NCI-H1694 (cell line): ENCODE measurements at regions not wholly inside any gene's neighbourhood (a gene's known extent, or its start where the extent isn't known, plus 50 kb on each side); places are given as distances from the start of the nearest gene placed in this dataset.
A peak's percentile ranks its signal among the peaks of the same experiment; 100 is the strongest.
"Not testable (repeated sequence)": the region's sequence is repeated elsewhere in the genome, so short reads cannot be mapped to it uniquely, and the experiment has no call there.

Source experiments
- DNase-seq: peaks from one replicate; lab custom pipeline; 2025; lab: John Stamatoyannopoulos, UW

DNA sequence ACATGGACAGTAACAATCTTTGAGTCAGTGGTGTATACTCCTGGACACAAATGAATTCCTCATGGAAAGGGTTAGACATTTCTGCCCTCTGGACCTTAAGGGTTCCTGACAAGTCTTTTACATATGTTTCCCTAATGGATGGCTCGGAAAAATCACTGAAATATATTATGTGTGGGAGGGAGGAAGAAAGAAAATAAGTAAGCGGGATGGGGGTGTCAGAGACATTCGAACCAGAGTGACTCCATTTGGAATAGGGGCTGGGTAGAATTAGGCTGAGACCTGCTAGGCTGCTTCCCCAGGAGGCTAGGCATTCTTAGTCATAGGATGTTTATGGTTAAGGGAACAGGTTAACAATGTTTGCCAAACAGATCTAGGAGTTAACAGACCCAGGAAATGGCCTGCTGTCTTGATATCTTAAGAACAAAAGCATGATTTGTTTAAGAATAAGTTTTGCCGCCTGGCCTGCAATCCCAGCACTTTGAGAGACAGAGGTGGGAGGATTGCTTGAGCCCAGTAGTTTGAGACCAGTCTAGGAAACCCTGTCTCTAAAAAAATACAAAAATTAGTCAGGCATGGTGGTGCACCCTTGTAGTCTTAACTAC is 1241.7 kb downstream of the TYW1 start:
- DNase-seq: no peak

DNA sequence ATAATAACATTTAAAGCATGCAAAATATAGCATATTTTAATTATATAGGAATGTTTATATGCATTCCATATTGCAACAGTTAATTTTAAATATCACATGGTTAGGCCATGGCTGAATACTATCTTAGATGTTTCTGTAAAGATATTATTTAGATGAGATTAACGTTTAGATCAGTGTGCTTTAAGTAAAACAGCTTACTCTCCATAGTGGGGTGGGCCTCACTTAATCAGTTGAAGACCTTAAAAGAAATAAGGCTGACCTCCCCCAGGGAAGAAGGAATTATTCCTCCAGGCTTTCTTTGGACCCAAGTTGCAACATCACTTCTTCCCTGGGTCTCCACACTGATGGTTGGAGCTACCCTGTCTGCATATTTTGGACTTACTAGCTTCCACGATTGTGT is 1246.5 kb downstream of the TYW1 start:
- DNase-seq: no peak

DNA sequence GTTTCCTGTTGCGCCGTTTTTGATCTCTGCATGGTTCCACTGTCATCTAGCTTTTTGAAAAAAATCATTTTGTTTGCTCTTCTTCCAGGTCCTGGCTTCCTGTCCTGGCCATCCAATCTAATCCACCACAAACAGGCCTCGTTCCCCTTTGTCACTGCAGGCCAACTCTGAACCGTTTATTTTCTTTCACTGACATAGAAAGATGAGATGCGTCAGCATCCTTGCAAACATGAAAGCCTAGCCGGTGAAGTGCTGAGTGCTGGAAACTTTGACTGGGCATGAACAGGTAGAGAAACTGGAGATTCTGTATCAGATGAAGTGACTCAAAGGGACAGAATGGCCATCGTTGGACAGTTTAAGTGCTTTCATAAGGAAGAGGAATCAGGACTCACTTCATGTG is 1247.8 kb downstream of the TYW1 start:
- DNase-seq: no peak

DNA sequence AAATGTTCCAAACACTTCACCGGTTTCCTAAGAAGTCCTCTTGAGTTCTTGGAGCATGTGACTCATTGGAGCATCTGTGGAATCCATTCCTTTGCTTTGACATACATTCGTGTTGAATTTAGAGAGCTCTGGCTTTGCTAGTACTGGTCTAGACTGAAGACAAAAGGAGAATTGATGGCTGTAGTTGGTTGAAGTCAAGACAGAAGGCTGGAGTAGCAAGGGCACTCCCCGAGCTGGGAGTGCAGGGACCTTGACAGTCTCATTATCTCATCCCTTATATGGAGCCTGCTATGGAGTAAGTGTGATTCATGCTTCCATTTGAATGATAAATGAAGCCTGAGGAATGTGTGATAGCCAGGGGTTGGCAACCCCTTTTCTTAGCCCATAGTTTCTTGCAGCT is 1249.1 kb downstream of the TYW1 start:
- no peak for DNase-seq

DNA sequence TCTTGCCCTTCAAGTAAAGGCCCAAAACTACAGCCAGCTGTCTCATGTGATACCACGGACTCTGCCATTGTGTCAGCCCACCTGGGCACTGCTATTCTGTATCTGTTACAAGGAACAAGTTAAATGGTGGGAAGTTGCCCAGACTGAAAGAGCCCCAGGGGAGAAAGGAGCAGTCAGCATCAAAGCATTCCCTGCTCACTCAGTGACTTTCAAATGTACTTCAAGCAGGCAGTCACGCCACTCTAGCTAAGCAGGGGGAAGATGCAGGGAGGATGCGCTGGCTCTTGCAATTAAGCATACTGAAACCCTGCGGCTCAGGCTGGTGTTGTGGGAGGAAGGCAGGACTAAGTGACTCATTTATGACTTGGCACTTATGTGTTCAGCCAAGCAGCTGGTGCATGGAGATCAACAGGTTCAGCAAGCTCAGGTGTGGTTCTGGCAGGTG is 1249.6 kb downstream of the TYW1 start:
- DNase-seq: no peak

DNA sequence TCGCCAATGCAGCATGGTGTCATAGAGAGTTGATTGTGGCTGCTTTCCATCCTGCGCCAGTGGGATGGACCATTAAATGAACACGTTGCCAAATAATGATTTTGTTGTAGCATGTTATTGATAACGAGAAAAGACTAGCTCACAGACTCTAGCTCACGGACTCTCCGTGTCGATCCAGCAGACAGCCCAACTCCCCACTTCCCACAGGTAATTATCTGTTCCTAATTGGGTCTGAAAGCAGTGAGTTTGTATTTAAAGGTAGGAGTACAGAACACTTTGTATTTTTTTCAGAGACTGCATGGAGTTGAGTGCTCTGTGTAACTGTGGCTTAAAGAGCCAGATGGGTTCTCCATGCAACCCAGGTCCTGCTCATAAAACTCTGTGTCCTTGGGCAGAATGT is 1250.5 kb downstream of the TYW1 start:
- DNase-seq: no peak

DNA sequence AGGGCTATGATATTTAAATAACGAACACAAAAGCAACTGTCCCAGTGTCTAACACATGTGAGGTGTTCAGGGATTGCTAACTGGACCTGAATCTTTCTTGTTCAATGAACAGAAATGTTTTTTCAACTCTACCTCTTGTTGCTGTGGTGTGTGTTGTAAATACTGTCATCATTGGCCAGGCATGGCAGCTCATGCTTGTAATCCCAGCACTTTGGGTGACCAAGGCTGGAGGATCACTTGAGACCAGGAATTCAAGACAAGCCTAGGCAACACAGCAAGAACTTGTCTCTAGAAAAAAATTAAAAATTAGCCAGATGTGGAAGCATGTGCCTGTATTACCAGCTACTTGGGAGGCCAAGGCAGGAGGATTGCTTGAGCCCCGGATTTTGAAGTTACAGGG is 1250.9 kb downstream of the TYW1 start:
- DNase-seq: no peak

DNA sequence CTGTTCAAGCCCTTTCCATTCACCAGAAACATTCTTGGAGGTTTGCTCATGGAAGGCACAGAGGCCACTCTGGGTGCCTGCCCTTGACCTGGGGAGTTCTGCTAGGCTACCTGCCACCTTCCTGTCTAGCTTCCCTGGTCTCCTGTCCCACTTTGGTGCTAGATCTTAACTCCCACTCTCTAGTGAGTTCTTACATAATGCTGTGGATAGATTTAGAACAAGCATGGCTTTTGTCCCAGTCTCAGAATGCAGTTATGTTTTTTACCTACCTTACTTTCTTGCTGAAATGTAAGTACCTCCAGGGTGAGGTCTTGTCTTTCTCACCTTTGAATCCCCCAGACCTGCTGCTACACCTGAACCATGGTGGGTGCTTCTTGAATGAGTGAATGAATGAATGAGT is 1252.3 kb downstream of the TYW1 start:
- no peak for DNase-seq

DNA sequence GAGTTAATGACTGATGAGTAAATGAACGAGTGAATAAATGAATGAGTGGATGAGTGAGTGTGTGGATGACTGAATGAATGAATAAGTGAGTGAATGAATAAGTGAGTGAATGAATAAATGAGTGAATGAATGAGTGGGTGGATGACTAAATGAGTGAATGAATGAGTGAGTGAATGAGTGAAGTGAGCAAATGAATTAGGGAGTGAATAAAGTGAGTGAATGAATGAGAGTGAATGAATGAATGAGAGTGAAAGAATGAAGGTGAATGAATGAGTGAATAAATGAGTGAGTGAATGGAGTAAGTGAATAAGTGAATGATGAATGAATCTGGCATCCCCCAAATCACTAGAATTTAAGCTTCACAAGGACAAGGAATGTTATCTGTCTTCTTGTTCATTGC is 1253.0 kb downstream of the TYW1 start:
- DNase-seq: no peak

DNA sequence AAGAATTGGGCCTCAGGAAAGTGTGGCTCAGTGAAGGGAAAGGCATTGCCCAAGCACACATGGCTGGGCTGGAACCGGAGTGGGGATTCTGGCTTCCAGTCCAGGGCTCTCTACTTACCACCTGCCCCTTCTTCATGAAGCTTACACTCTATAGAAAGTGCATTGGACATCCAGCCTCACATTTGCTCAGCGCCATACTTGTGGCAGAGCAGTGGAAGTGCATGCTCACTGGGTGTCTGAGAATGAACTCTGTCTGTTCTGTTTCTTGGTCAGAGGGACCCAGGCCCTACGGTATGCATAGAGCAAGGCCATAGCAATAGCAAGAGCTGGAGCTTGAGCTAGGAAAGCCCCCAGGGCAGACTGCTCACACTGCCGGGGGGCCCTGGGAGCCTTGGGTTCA is 1253.5 kb downstream of the TYW1 start:
- no peak for DNase-seq

DNA sequence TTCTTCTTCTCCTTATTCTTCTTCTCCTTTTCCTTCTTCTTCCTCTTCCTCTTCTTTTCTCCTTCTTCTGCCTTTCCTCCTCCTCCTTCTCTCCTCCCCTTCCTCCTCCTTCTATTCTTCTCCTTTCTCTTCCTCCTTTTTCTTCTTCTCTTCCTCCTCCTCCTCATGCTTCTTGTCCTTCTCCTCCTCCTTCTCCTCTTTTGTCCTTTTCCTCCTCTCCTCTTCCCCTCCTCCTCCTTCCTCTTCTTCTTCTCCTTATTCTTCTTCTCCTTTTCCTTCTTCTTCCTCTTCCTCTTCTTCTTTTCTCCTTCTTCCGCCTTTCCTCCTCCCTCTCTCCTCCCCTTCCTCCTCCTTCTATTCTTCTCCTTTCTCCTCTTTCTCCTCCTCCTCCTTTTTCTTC is 1258.2 kb downstream of the TYW1 start:
- DNase-seq: not testable (repeated sequence)

DNA sequence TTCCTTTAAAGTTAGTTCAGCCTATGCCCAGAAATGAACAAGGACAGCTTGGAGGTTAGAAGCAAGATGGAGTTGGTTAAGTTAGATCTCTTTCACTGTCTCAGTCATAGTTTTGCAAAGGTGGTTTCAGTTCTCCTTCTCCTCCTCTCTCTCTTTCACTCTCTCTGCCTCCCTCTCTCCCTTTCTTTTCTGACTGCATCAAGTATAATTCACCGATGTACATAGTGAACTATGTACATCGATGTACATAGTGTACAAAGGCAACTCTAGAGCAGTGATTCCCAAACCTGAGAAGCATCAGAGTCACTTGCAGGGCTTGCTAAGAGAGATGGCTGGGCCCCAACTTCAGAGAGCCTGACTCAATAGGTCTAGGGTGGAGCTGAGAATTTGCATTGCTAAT is 1259.7 kb downstream of the TYW1 start:
- no peak for DNase-seq

DNA sequence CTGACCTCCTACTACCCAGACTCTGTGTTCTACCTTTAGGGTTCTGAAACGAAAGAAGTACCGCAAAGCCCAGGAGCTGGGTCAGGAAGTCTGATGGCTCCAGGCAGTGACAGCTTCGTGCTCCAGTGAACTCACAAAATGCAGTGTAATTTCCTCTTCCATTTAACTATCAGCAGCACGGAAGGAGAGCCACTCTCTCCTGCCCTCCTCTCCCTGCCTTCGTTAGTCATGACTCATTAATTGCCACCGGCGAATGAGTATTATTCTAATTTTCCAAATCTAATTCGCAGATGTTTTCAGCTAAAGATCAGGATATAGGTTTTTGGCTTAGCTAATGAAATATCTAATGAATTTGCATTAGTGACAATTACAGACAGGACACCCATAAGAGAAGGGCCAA is 1262.0 kb downstream of the TYW1 start:
- no peak for DNase-seq

DNA sequence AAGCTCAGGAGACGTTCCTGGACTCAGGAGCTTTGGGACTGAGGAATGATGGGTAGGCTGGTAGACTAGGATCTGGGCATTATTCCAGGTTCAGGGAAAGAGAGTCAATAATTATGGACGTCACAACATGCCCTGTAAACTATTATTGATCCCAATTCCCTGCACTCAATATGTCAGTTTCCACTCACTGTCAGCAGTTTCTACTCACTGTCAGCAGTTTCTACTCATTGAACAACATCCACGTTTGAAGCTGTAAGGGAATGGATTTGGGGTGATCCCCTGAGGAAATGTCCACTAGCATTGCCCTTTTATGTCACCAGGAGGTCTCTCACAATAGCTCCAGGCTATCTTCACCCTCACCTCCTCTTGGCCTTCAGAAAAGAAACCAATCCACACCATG is 1268.6 kb downstream of the TYW1 start:
- no peak for DNase-seq

DNA sequence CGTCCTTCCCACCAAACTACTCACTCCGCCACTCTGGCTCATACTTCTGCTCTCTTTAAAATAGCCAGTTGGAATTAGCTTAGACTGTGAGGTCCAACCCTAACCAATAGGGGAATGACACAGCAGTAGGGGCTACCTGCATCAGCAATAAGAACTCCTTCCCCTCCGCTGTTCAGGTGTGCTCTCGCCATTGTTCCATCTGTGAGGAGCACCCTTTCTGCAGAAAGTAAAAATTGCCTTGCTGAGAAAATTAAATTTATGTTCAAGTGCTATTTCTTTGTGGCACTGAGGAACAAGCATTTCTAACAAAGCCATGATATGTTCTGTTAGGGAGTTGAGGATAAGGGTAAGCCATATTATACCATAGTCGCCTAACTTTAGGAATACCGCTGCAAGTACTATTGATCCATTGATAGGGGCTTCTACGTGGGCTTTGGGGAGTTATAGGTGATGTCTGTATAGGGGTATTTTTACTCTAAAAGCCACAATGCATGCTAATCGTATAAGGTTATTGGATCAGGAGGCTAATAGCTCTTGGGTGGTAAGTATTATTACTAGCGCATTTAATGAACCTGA is 1269.5 kb downstream of the TYW1 start:
- DNase-seq: no peak

DNA sequence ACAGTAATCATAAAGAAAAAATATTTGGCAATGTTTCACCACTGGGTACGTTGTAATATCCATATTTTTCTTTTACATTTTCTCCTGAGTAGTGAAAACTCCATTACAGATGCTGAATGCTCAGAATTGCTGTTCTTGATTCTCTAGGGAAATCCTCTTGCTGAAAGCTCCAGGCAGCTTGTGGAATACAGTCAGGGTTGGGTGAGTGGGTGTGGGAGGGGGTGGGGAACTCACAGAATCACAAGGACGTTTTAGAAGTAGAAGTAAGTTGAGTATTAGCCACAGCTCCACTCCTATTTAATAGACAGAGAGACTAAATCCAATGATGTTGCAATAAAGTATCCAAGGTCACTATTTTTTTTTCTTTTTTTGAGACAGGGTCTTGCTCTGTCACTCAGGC is 1270.9 kb downstream of the TYW1 start:
- DNase-seq: no peak

DNA sequence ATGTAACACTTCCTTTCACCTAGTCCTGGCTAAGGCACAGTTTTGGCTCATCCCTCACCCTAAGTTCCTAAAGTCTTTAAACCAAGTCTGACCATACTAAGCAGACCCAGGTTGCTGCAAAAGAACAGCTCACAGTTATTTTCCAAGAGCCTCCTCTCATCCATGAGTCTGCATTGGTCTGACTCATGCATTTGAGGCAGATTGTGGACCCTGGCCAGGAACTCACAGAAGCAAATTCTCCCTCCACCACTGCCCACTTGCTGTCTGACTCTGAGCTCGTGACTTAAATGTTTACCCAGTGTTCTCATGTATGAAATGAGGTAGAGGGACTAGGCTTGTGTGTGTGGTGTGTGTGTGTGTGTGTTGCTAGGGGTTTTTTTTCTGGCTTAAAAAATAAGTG is 1272.8 kb downstream of the TYW1 start:
- DNase-seq: no peak

DNA sequence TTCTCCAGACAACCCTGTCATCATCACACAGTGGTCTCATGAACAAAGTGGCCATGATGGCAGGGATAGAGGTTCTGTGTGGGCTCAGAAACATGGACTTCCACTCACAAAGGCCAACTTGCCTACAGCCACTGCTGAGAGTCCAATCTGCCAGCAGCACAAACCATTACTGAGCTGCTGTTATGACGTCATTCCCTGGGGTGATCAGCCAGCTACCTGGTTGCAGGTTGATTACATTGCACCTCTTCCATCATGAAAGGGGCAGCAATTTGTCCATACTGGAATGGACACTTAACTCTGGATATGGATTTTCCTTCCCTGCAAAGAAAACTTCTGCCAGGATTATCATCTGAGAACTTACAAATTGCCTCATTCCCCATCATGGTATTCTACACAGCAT is 1275.9 kb downstream of the TYW1 start:
- DNase-seq: no peak

DNA sequence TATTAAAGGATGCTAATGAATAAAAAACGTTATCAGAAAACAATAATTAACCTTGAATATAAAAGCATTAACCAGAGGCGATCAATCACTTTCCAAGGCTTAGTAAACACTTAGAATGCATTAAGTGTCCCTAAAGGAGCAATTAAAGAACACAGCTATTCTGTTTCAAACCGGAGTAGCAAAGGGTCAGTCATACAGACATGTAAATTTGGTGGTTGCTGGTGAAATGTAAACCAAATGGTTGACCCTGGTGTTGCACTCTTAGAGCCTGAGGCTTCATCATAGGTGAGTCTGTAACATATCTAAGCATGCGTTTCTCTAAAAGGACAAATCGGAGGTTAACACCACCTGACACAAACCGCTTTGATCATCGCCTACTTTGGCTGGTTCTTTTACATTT is 1280.1 kb downstream of the TYW1 start:
- DNase-seq: no peak

DNA sequence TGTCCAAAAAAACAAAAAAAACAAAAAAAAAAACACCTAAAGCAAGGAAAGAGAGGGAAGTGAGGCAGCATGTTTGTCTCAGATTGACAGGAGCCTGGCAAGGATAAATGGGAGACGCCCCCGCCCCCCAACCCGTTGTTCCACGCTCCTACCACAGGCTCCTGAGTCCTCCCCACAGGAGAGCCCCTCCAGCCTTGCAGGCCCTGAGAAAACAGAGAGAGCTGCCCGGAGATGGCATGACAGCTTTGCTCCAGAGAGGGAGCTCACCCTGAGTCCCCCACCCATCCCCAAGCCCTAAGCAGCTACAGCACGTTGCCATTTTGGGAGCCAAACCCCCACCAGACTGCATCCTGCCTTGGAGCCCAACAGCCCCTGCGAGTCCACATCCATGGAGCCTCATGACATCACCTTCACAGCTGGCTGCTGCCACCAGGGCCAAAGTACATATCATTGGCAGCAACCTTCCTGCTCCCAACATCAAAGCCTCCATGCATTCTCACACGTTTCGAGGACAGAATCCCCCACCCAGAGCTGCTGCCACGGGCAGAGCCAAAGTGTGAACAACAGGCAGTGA is 1283.3 kb downstream of the TYW1 start:
- no peak for DNase-seq

DNA sequence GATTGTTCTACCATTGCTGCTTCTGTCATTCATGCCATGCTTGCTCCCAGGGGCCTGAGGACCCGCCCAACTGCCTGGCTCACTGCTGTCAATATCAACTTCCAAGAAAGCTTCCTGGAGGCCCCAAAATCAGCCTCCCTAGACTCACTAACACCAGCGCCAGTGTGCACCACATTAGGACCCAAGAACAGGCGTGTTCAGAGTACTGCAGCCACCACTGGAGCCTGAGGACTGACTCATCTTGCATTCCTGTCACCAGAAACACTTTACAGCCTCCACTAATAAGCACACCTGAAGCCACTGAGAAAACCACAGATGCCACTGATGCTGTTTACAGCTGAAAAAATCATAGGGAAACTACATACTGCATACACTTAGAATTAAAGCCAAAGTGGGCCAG is 1284.3 kb downstream of the TYW1 start:
- no peak for DNase-seq

DNA sequence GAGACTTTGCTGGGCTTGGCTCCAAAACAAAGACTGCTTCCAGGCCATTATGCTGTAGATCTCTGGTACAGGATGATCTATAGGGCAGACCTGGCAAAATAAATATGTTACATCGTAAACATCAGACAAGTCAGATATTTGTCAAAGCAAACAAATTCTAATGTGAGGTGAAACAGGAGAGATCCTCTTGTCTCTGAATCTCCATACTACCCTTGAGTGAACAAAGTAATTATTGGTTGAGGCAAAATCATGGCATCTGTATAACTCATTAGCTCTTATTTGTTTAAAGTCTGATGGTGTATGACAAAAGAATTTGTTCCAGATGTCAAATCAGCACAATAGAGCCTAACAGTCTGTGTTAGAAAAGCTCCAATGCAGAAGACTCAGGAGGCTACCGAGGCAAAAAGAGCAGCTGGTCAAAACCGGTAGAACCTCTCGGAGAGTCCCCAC is 1291.5 kb downstream of the TYW1 start:
- peak; percentile 40 for DNase-seq

DNA sequence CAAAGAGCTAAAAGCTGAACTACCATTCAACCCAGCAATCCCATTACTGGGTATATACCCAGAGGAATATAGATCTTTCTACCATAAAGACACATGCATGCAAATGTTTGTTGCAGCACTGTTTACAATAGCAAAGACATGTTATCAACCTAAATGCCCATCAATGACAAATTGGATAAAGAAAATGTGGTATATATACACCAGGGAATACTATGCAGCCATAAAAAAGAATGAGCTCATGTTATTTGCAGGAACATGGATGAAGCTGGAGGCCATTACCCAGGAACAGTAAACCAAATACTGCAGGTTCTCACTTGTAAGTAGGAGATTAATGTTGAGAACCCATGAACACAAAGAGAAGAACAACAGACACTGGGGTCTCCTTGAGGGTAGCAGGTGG is 1295.1 kb downstream of the TYW1 start:
- DNase-seq: no peak

DNA sequence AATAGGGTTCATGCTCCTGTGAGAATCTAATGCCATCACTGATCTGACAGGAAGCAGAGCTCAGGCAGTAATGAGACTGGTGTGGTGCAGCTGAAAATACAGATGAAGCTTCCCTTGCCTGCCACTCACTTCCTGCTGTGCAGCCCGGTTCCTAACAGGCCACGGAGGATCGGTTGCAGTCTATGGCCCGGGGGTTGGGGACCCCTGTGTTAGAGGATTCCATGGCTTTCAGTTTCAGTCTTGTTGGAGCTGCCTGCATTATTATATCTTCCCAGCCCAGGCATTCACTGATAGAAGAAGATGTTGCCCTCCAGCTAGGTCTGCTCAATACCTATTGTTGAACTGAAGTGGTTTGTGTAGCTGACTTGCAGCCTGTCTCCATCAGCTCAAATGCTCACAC is 1298.8 kb downstream of the TYW1 start:
- DNase-seq: no peak
